Activated naive CD4-positive, alpha-beta T cell treated with anti-CD3 and anti-CD28 coated beads, Interleukin-2, amount 10 ng/mL, durations not matched to agents 7 days and 5 days (primary cell): ENCODE measurements at regions not wholly inside any gene's neighbourhood (a gene's known extent, or its start where the extent isn't known, plus 50 kb on each side); places are given as distances from the start of the nearest gene placed in this dataset.
"Not testable (repeated sequence)": the region's sequence is repeated elsewhere in the genome, so short reads cannot be mapped to it uniquely, and the experiment has no call there.

ENCODE experiments used
- CTCF ChIA-PET: fragments of 350-600 bp; sonication (Branson Sonifier 250); formaldehyde crosslinking; loops from one replicate; lab custom pipeline; 2021; ENCODE audit warnings: antibody characterized with exemption; lab: Charles Lee
- DNase-seq: peaks from one replicate; pipeline ENCODE4 v3.0.0-alpha.2; 2020
- H3K27ac Mint-ChIP-seq: one replicate; pipeline ENCODE4 v1.8.0; 2021; ENCODE audit warnings: mild to moderate bottlenecking, moderate library complexity, mixed read lengths
- H3K27me3 Mint-ChIP-seq: one replicate; pipeline ENCODE4 v1.8.0; 2021; ENCODE audit warnings: mild to moderate bottlenecking, mixed read lengths
- H3K36me3 Mint-ChIP-seq: one replicate; pipeline ENCODE4 v1.8.0; 2021; ENCODE audit warnings: mixed read lengths
- H3K4me1 Mint-ChIP-seq: one replicate; pipeline ENCODE4 v1.8.0; 2021; ENCODE audit warnings: mixed read lengths
- H3K4me3 Mint-ChIP-seq: one replicate; pipeline ENCODE4 v1.8.0; 2021; ENCODE audit warnings: mild to moderate bottlenecking, moderate library complexity, mixed read lengths
- H3K9me3 Mint-ChIP-seq: one replicate; pipeline ENCODE4 v1.8.0; 2021; ENCODE audit warnings: mixed read lengths

- H3K36me3 Mint-ChIP-seq, H3K4me3 Mint-ChIP-seq, CTCF ChIA-PET, DNase-seq, H3K27ac Mint-ChIP-seq, H3K27me3 Mint-ChIP-seq, H3K9me3 Mint-ChIP-seq, H3K4me1 Mint-ChIP-seq: not testable (repeated sequence)
Observed at GRCh38 chr4:86413426-86413825, 53.6 kb upstream of the MAPK10 start.

- no peak overlapping the region for H3K4me3 Mint-ChIP-seq
- H3K4me1 Mint-ChIP-seq, result no peaks in the 10 kb centered on the region
- CTCF ChIA-PET, result no interaction called here
- H3K9me3 Mint-ChIP-seq, result peaks cover 6% of the 10 kb centered on the region
- DNase-seq, result no peak
- H3K27me3 Mint-ChIP-seq, result no peaks in the 10 kb centered on the region
- no peak overlapping the region for H3K27ac Mint-ChIP-seq
- no peaks in the 10 kb centered on the region for H3K36me3 Mint-ChIP-seq
Observed at GRCh38 chr4:86414686-86415085, 54.8 kb upstream of the MAPK10 start.

- peaks cover 5% of the 10 kb centered on the region for H3K9me3 Mint-ChIP-seq
Observed at GRCh38 chr4:86416081-86416480, 56.2 kb upstream of the MAPK10 start.

GRCh38 chr4:86421461-86421860 lies 61.6 kb upstream of the MAPK10 start:
- Mint-ChIP-seq H3K36me3 (no peaks in the 10 kb centered on the region), H3K27me3 (no peaks in the 10 kb centered on the region), H3K9me3 (no peaks in the 10 kb centered on the region), H3K27ac (no peak overlapping the region), H3K4me1 (no peaks in the 10 kb centered on the region), H3K4me3 (no peak overlapping the region)
- CTCF ChIA-PET, result no interaction called here
- DNase-seq, result no peak

More at GRCh38 chr4:86416081-86416480, 56.2 kb upstream of the MAPK10 start:
- Mint-ChIP-seq H3K27me3 (no peaks in the 10 kb centered on the region), H3K4me1 (no peaks in the 10 kb centered on the region), H3K36me3 (no peaks in the 10 kb centered on the region), H3K27ac (no peak overlapping the region), H3K4me3 (no peak overlapping the region)
- no peak for DNase-seq
- CTCF ChIA-PET, result no interaction called here

- H3K9me3 Mint-ChIP-seq, result no peaks in the 10 kb centered on the region
- no peak overlapping the region for H3K27ac Mint-ChIP-seq
- CTCF ChIA-PET, result no interaction called here
- DNase-seq, result no peak
- H3K4me3 Mint-ChIP-seq, result no peak overlapping the region
- H3K4me1 Mint-ChIP-seq, result no peaks in the 10 kb centered on the region
- no peaks in the 10 kb centered on the region for H3K36me3 Mint-ChIP-seq
- no peaks in the 10 kb centered on the region for H3K27me3 Mint-ChIP-seq
Observed at GRCh38 chr4:86431543-86432116, 71.8 kb upstream of the MAPK10 start.

- DNase-seq, result no peak
- no peaks in the 10 kb centered on the region for H3K9me3 Mint-ChIP-seq
- no peaks in the 10 kb centered on the region for H3K36me3 Mint-ChIP-seq
- CTCF ChIA-PET, result no interaction called here
- H3K27me3 Mint-ChIP-seq, result no peaks in the 10 kb centered on the region
- H3K4me3 Mint-ChIP-seq, result no peak overlapping the region
- no peaks in the 10 kb centered on the region for H3K4me1 Mint-ChIP-seq
- no peak overlapping the region for H3K27ac Mint-ChIP-seq
Observed at GRCh38 chr4:86432559-86433134, 72.8 kb upstream of the MAPK10 start.

GRCh38 chr4:86439293-86439692 lies 79.4 kb upstream of the MAPK10 start:
- H3K27me3 Mint-ChIP-seq, result no peaks in the 10 kb centered on the region
- CTCF ChIA-PET, result no interaction called here
- no peaks in the 10 kb centered on the region for H3K9me3 Mint-ChIP-seq
- DNase-seq, result no peak
- H3K36me3 Mint-ChIP-seq, result no peaks in the 10 kb centered on the region
- H3K27ac Mint-ChIP-seq, result no peak overlapping the region
- no peaks in the 10 kb centered on the region for H3K4me1 Mint-ChIP-seq
- no peak overlapping the region for H3K4me3 Mint-ChIP-seq

GRCh38 chr4:86441175-86441936 lies 81.5 kb upstream of the MAPK10 start:
- CTCF ChIA-PET, result no interaction called here
- no peaks in the 10 kb centered on the region for H3K4me1 Mint-ChIP-seq
- no peak overlapping the region for H3K27ac Mint-ChIP-seq
- no peak for DNase-seq
- H3K36me3 Mint-ChIP-seq, result no peaks in the 10 kb centered on the region
- H3K9me3 Mint-ChIP-seq, result no peaks in the 10 kb centered on the region
- no peak overlapping the region for H3K4me3 Mint-ChIP-seq
- no peaks in the 10 kb centered on the region for H3K27me3 Mint-ChIP-seq

GRCh38 chr4:86442881-86443280 lies 83.0 kb upstream of the MAPK10 start:
- Mint-ChIP-seq H3K27me3 (no peaks in the 10 kb centered on the region), H3K36me3 (no peaks in the 10 kb centered on the region), H3K27ac (no peak overlapping the region), H3K9me3 (no peaks in the 10 kb centered on the region), H3K4me3 (no peak overlapping the region), H3K4me1 (no peaks in the 10 kb centered on the region)
- DNase-seq, result no peak
- CTCF ChIA-PET, result no interaction called here

- DNase-seq, result no peak
- CTCF ChIA-PET, result no interaction called here
- Mint-ChIP-seq H3K36me3 (no peaks in the 10 kb centered on the region), H3K27me3 (no peaks in the 10 kb centered on the region), H3K4me3 (no peak overlapping the region), H3K4me1 (no peaks in the 10 kb centered on the region), H3K27ac (no peak overlapping the region), H3K9me3 (no peaks in the 10 kb centered on the region)
Observed at GRCh38 chr4:86443495-86443894, 83.6 kb upstream of the MAPK10 start.

GRCh38 chr4:86446996-86447395 lies 87.1 kb upstream of the MAPK10 start:
- no peak overlapping the region for H3K27ac Mint-ChIP-seq
- CTCF ChIA-PET, result no interaction called here
- H3K4me1 Mint-ChIP-seq, result no peaks in the 10 kb centered on the region
- no peaks in the 10 kb centered on the region for H3K36me3 Mint-ChIP-seq
- H3K4me3 Mint-ChIP-seq, result no peak overlapping the region
- peaks cover 6% of the 10 kb centered on the region for H3K27me3 Mint-ChIP-seq
- no peaks in the 10 kb centered on the region for H3K9me3 Mint-ChIP-seq
- DNase-seq, result no peak

GRCh38 chr4:86448871-86449270 lies 89.0 kb upstream of the MAPK10 start:
- CTCF ChIA-PET, result no interaction called here
- no peaks in the 10 kb centered on the region for H3K4me1 Mint-ChIP-seq
- H3K9me3 Mint-ChIP-seq, result no peaks in the 10 kb centered on the region
- H3K4me3 Mint-ChIP-seq, result no peak overlapping the region
- no peak overlapping the region for H3K27ac Mint-ChIP-seq
- peaks cover 9% of the 10 kb centered on the region for H3K27me3 Mint-ChIP-seq
- no peak for DNase-seq
- H3K36me3 Mint-ChIP-seq, result no peaks in the 10 kb centered on the region

- H3K9me3 Mint-ChIP-seq, result no peaks in the 10 kb centered on the region
- no peaks in the 10 kb centered on the region for H3K36me3 Mint-ChIP-seq
- H3K27ac Mint-ChIP-seq, result no peak overlapping the region
- H3K4me3 Mint-ChIP-seq, result no peak overlapping the region
- peaks cover 9% of the 10 kb centered on the region for H3K27me3 Mint-ChIP-seq
- DNase-seq, result no peak
- no peaks in the 10 kb centered on the region for H3K4me1 Mint-ChIP-seq
- CTCF ChIA-PET, result no interaction called here
Observed at GRCh38 chr4:86449746-86450588, 90.1 kb upstream of the MAPK10 start.

GRCh38 chr4:86450861-86451260 lies 91.0 kb upstream of the MAPK10 start:
- H3K27me3 Mint-ChIP-seq, result peaks cover 9% of the 10 kb centered on the region
- no peaks in the 10 kb centered on the region for H3K9me3 Mint-ChIP-seq
- CTCF ChIA-PET, result no interaction called here
- no peaks in the 10 kb centered on the region for H3K36me3 Mint-ChIP-seq
- DNase-seq, result no peak
- no peak overlapping the region for H3K4me3 Mint-ChIP-seq
- no peak overlapping the region for H3K27ac Mint-ChIP-seq
- H3K4me1 Mint-ChIP-seq, result no peaks in the 10 kb centered on the region
